Natural killer cell (primary cell): ENCODE measurements at regions not wholly inside any gene's neighbourhood (a gene's known extent, or its start where the extent isn't known, plus 50 kb on each side); places are given as distances from the start of the nearest gene placed in this dataset.

Experiments
- ATAC-seq, 3 donors: fragments of 150-1000 bp in 2 of 3; fragments of 200-7000 bp in 1 of 3; cut with Tn5 transposase; 1 replicate in 1 of 3; 2 replicates in 2 of 3; pipeline ENCODE4 v1.10.0; 2021; ENCODE audit warnings: mild to moderate bottlenecking in 2 of 3, moderate library complexity in 2 of 3
- DNase-seq, 2 donors: peaks; one replicate each; pipeline versions ENCODE4 v3.0.0 to v3.0.0-alpha.2; 2013 to 2021; ENCODE audit warnings: mixed read lengths in 1 of 2
- H3K27ac ChIP-seq: one replicate; pipeline ENCODE4 v1.5.1; 2013; ENCODE audit warnings: mild to moderate bottlenecking, low read length
- H3K27me3 ChIP-seq: one replicate; pipeline ENCODE4 v1.6.1; 2013; ENCODE audit warnings: low read length; ENCODE audit not compliant: control insufficient read depth, insufficient read depth
- H3K36me3 ChIP-seq: one replicate; pipeline ENCODE4 v1.6.1; 2013; ENCODE audit warnings: low read length; ENCODE audit not compliant: control insufficient read depth, insufficient read depth
- H3K4me1 ChIP-seq: one replicate; pipeline ENCODE4 v1.6.1; 2013; ENCODE audit warnings: low read length; ENCODE audit not compliant: control insufficient read depth, insufficient read depth
- H3K4me3 ChIP-seq: one replicate; pipeline ENCODE4 v1.5.1; 2013; ENCODE audit warnings: low read length
- H3K9me3 ChIP-seq: one replicate; pipeline ENCODE4 v1.6.1; 2013; ENCODE audit warnings: low read length; ENCODE audit not compliant: control insufficient read depth, insufficient read depth
- H3K27ac Mint-ChIP-seq, 2 donors: one replicate each; pipeline ENCODE4 v1.8.0; 2022; ENCODE audit warnings: mild to moderate bottlenecking in 2 of 2, mixed read lengths in 2 of 2, moderate library complexity in 1 of 2
- H3K27me3 Mint-ChIP-seq, 2 donors: one replicate each; pipeline ENCODE4 v1.8.0; 2022; ENCODE audit warnings: low read depth in 2 of 2, mixed read lengths in 2 of 2
- H3K36me3 Mint-ChIP-seq: one replicate; pipeline ENCODE4 v1.8.0; 2022; ENCODE audit warnings: mixed read lengths
- H3K4me1 Mint-ChIP-seq, 2 donors: one replicate each; pipeline ENCODE4 v1.8.0; 2022; ENCODE audit warnings: mixed read lengths in 2 of 2
- H3K4me3 Mint-ChIP-seq: one replicate; pipeline ENCODE4 v1.8.0; 2022; ENCODE audit warnings: mild to moderate bottlenecking, moderate library complexity, mixed read lengths
- H3K9me3 Mint-ChIP-seq, 2 donors: one replicate each; pipeline ENCODE4 v1.8.0; 2022; ENCODE audit warnings: mixed read lengths in 2 of 2
- CTCF ChIP-seq: fragments of 200-600 bp; IDR thresholded peaks from one replicate; pipeline ENCODE4 v1.8.0; 2022; ENCODE audit warnings: antibody characterized with exemption
- WGBS: methylation state at CpG from one replicate; pipeline ENCODE4 v1.1.7; 2013; ENCODE audit warnings: missing lambda C conversion rate; ENCODE audit not compliant: insufficient coverage; 5-methylcytosine and 5-hydroxymethylcytosine counted together
- intact Hi-C: fragments of 100-400 bp; cut with micrococcal nuclease; formaldehyde crosslinking; loops from one replicate; pipeline ENCODE4 v1.14.2; 2022

GRCh38 chr6:119686644-119687043 is 337.1 kb upstream of the MAN1A1 start:
- no peak overlapping the region for H3K27ac ChIP-seq
- ATAC-seq: no peak
- WGBS: 82% methylated on average over 1 of the region's 1 CpG

GRCh38 chr6:119686240-119686639 is 336.7 kb upstream of the MAN1A1 start:
- H3K4me3 ChIP-seq: no peak overlapping the region
- H3K4me1 ChIP-seq: no peaks in the 10 kb centered on the region
- no peak overlapping the region for H3K27ac ChIP-seq
- H3K4me3 Mint-ChIP-seq: no peak overlapping the region
- DNase-seq (no peak), ATAC-seq (no peak)
- no peaks in the 10 kb centered on the region for H3K36me3 ChIP-seq
- no peaks in the 10 kb centered on the region for H3K9me3 ChIP-seq
- H3K27me3 Mint-ChIP-seq: no peaks in the 10 kb centered on the region
- H3K27me3 ChIP-seq: no peaks in the 10 kb centered on the region
- H3K4me1 Mint-ChIP-seq: no peaks in the 10 kb centered on the region
- no peak for TF ChIP-seq CTCF
- intact Hi-C loops: no loop called here
- no peaks in the 10 kb centered on the region for H3K36me3 Mint-ChIP-seq
- no peaks in the 10 kb centered on the region for H3K9me3 Mint-ChIP-seq
- no peak overlapping the region for H3K27ac Mint-ChIP-seq

More at GRCh38 chr6:119686644-119687043, 337.1 kb upstream of the MAN1A1 start:
- H3K27me3 ChIP-seq: no peaks in the 10 kb centered on the region
- no peaks in the 10 kb centered on the region for H3K9me3 ChIP-seq
- DNase-seq: no peak
- intact Hi-C loops: no loop called here
- TF ChIP-seq CTCF: no peak
- no peak overlapping the region for H3K4me3 Mint-ChIP-seq
- H3K36me3 ChIP-seq: no peaks in the 10 kb centered on the region
- H3K9me3 Mint-ChIP-seq: no peaks in the 10 kb centered on the region
- H3K27me3 Mint-ChIP-seq: no peaks in the 10 kb centered on the region
- H3K27ac Mint-ChIP-seq: no peak overlapping the region
- H3K4me3 ChIP-seq: no peak overlapping the region
- no peaks in the 10 kb centered on the region for H3K36me3 Mint-ChIP-seq
- no peaks in the 10 kb centered on the region for H3K4me1 Mint-ChIP-seq
- H3K4me1 ChIP-seq: no peaks in the 10 kb centered on the region

- H3K36me3 Mint-ChIP-seq: no peaks in the 10 kb centered on the region
- 93% methylated on average over 2 of the region's 2 CpGs for WGBS
- Histone ChIP-seq H3K36me3 (no peaks in the 10 kb centered on the region), H3K4me1 (no peaks in the 10 kb centered on the region), H3K27ac (no peak overlapping the region), H3K27me3 (no peaks in the 10 kb centered on the region), H3K9me3 (no peaks in the 10 kb centered on the region), H3K4me3 (no peak overlapping the region)
- H3K4me3 Mint-ChIP-seq: no peak overlapping the region
- H3K4me1 Mint-ChIP-seq: no peaks in the 10 kb centered on the region
- intact Hi-C loops: no loop called here
- no peaks in the 10 kb centered on the region for H3K27me3 Mint-ChIP-seq
- DNase-seq (no peak), ATAC-seq (no peak)
- H3K27ac Mint-ChIP-seq: no peak overlapping the region
- no peaks in the 10 kb centered on the region for H3K9me3 Mint-ChIP-seq
- TF ChIP-seq CTCF: no peak
Observed at GRCh38 chr6:119683671-119684070, 334.1 kb upstream of the MAN1A1 start.

- H3K27ac ChIP-seq: no peak overlapping the region
- WGBS: 100% methylated on average over 2 of the region's 2 CpGs
- Mint-ChIP-seq H3K4me3 (no peak overlapping the region), H3K27me3 (no peaks in the 10 kb centered on the region), H3K36me3 (no peaks in the 10 kb centered on the region), H3K4me1 (no peaks in the 10 kb centered on the region), H3K27ac (no peak overlapping the region), H3K9me3 (no peaks in the 10 kb centered on the region)
- no peaks in the 10 kb centered on the region for H3K36me3 ChIP-seq
- H3K4me3 ChIP-seq: no peak overlapping the region
- no peak for ATAC-seq
- no peak for DNase-seq
- TF ChIP-seq CTCF: no peak
- H3K27me3 ChIP-seq: no peaks in the 10 kb centered on the region
- intact Hi-C loops: no loop called here
- H3K9me3 ChIP-seq: no peaks in the 10 kb centered on the region
- H3K4me1 ChIP-seq: no peaks in the 10 kb centered on the region
Observed at GRCh38 chr6:119683031-119683430, 333.5 kb upstream of the MAN1A1 start.
